HL-60/S4 treated with phorbol 12-myristate 13-acetate at 8.2 ng/mL for 4 days and 3 days (cell line): ENCODE measurements at regions not wholly inside any gene's neighbourhood (a gene's known extent, or its start where the extent isn't known, plus 50 kb on each side); places are given as distances from the start of the nearest gene placed in this dataset.

ENCODE experiments used
- in situ Hi-C: fragments of 300-500 bp; cut with MboI; formaldehyde crosslinking; loops from 2 replicates; pipeline ENCODE4 v1.15.0; 2022; ENCODE audit warnings: low sequenced_read_pairs

DNA sequence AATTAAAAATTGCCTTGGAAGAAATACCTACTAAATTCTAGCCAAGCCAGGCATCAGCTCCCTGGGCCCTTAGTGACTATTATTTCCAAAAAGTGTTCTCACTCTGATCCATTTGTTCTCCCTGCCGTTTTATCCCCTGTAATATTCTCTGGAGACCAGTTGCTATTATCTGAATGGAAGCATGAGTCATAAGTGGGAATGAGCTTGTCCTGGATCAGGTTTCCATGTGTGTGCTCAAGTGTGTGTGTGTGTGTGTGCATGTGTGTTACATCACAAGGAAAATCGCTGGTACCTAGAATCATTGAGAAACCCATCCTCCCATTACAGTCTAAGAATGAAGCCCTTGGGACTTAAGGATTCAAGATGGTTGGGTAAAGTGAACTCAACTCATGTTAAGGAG lies 130.3 kb upstream of the CXCR4 start:
- in situ Hi-C loops, result no loop called here

- in situ Hi-C loops, result no loop called here
Observed at GRCh38 chr2:136247204-136247950, 129.4 kb upstream of the CXCR4 start.

GRCh38 chr2:136246086-136246669 lies 128.2 kb upstream of the CXCR4 start:
- in situ Hi-C loops, result no loop called here

DNA sequence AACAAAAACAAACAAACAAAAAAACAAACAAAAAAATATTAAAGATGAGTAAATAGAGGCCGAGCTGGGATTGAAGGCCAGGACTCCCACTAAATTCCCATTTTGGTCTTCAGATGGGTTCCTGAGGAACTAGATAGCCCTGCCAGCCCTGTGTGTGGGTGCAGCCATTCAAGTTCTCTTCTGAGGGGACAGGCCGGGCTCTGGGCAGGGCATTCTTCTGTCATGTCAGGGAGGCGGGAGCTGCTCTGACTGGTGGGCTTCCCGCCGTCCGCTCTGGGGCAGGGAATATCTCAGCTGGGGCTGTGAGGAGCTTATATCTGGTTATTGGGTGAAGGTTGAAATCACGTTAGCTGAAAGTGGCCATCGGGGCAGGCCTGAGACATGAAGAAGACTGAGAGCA lies 127.3 kb upstream of the CXCR4 start:
- in situ Hi-C loops, result no loop called here

- in situ Hi-C loops, result no loop called here
Observed at GRCh38 chr2:136244536-136244885, 126.6 kb upstream of the CXCR4 start.

GRCh38 chr2:136243638-136244535 lies 125.9 kb upstream of the CXCR4 start:
- in situ Hi-C loops, result no loop called here

DNA sequence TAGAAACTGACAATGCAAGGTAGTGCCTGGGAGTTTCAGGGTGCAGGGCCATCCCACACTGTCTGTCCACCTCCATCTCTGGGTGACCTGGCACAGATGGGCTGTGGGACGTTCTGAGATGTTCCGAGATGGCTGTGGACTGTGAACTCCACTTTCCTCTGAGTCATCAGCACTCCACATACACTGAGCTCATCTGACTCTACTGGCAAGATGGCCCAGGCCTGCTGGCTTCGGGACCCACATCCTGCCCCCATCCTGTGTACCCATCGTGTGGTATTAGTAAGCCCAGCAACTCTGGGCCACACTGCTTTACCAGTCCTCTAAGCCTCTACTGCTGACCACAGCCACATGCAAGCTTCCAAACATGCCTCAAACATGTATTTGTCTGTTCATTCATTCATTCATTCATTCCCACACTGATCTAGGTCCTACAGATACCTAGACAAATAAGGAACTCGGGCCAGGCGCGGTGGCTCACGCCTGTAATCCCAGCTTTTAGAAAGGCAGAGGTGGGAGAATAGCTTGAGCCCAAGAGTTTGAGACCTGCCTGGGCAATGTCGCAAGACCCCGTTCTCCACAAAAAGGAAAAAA lies 124.8 kb upstream of the CXCR4 start:
- in situ Hi-C loops, result no loop called here

GRCh38 chr2:136242100-136242499 lies 124.2 kb upstream of the CXCR4 start:
- in situ Hi-C loops, result no loop called here

DNA sequence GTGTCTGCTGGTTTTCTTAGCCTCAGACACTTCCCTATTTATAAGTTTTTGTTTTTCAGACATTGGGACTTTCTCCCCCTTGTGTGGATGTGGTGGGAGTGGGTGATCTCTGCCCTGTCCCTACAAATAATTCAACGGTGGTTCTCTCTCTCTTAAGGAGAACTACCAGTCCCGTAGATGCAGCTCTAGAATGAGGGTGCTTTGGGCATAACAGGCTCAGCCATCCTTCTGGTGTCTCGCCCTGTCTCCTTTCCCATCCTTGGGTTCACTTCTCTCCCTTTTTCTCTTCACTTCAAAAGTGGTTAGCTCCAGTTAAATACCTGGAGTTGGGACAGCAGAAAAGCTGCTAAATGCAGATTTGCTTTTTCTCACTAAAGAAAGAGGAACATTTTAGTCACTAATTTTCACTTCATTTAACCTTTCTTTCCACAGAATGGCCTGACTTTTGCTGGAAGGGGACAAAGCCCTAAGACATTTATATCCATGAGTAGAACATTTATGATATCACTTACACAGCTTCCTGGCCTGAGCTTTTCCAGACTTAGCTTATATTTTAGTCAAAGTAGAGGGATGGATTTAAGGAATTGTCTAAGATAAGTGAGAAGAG lies 121.2 kb upstream of the CXCR4 start:
- in situ Hi-C loops, result no loop called here

GRCh38 chr2:136238286-136239078 lies 120.5 kb upstream of the CXCR4 start:
- in situ Hi-C loops, result no loop called here

DNA sequence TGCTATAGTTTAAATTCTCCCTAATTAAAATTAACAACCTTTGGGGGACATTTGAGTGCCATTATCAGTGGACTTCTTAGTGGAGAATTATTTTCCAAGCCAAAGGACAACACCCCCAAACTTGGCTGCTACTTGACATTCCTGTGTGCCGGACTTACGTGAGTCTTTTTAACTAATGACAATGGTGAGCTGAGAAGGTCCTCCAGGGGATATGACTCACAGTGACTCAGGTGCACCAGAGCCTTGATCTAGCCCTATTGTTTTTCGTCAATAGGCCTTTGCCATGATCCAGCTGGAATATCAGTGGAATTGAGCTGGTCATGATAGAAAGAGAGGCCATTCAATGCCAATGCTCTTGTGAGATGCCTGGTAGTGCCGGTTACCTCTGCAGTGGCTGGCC lies 118.1 kb upstream of the CXCR4 start:
- in situ Hi-C loops, result no loop called here

DNA sequence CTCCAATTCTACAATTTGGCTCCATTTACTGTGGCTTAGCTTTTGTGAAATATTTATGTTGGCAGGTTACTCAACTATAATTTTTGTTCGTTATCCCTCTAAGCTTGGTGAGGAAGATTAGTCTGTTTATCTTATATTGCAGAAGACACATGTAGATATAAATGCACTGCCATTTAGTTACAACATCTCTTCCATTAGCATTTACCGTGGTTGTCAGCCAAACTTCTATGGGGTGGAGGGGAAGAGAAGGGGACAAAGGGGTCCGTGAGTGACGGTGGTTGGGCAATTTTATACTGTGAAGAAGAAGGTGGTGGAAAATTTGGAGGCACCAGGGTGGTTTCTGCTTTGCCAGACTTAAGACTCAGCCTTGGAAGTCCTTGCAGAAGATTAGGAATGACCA lies 117.6 kb upstream of the CXCR4 start:
- in situ Hi-C loops, result no loop called here

DNA sequence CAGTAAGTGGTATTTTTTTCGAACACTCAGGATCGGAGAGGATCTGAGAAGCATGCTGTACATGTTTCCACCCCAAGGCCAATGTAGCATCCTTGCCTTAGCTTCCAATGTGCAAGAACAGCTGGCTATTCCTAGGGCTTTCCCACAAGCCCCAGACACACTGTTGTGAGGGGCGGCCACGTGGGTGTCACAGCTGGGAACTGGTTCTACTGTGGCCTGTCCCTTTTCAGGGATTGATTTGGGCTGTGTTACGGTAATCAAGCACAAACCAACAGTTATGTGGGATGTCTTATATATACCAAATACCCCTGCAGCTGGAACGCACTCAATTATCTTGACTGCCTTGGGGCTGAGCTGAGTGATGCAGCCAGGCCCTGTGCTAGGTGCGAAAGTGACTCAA lies 116.3 kb upstream of the CXCR4 start:
- in situ Hi-C loops, result no loop called here

DNA sequence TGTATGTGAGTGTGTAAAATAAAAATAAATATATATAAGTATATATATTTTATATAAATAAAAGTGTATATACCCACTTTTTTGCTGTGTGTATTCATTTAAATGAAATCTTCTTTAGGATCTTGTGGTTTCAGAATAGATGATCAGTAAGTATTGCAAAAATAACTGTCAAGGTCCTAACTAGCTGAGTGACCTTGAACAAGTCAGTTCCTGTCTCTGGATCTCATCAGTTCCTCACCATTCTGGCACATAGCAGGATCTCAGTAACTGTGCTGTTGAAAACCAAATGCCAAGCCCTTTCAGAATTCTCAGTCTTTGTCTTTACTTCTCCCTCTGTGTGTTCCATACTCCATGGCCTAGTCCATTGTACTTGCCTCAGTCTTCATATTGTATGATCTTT lies 115.3 kb upstream of the CXCR4 start:
- in situ Hi-C loops, result no loop called here

- in situ Hi-C loops, result no loop called here
Observed at GRCh38 chr2:136232456-136233172, 114.7 kb upstream of the CXCR4 start.

- in situ Hi-C loops, result no loop called here
Observed at GRCh38 chr2:136230464-136230863, 112.5 kb upstream of the CXCR4 start.

DNA sequence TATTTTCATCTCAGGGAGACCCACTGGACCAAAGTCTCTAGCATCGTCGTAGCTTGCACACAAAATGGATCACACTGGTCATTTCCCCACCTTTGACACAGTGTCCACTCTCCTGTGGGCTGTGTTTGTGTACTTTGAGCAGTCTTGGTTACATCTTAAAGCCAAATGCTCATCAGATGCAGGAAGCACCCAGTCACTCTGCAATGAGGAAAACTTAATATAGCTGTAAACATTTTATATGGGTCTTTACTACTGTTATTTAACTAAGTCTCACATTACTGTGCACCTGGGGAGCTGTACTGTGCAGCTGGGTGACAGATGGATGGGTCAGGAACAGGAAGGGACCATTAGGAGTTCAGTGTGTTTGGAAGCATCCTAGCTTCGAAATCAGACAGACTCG lies 109.0 kb upstream of the CXCR4 start:
- in situ Hi-C loops, result no loop called here

- in situ Hi-C loops, result no loop called here
Observed at GRCh38 chr2:136225950-136226835, 108.2 kb upstream of the CXCR4 start.

DNA sequence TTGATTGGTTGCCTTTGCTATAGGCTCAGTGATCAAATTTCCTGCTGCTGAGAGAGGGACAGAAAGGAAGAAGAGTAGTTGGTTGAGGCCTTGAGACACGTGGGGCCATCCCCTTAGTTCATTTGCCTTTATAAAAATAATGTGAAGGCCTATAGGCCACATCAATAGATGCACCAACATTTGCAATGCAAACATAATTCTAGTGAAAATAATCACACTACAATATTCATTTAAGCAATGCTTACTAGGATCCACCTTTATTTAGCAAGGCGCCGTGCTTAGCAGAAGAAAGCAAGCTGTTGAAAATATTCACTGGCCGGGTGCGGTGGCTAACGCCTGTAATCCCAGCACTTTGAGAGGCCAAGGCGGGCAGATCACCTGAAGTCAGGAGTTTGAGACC lies 105.3 kb upstream of the CXCR4 start:
- in situ Hi-C loops, result no loop called here
